IPS-18a (cell line): ENCODE measurements at regions not wholly inside any gene's neighbourhood (a gene's known extent, or its start where the extent isn't known, plus 50 kb on each side); places are given as distances from the start of the nearest gene placed in this dataset.

Experiments used
- H3K27ac ChIP-seq: one replicate; pipeline ENCODE4 v1.5.1; 2013; ENCODE audit warnings: low read length
- H3K27me3 ChIP-seq: one replicate; pipeline ENCODE4 v1.6.1; 2013; ENCODE audit warnings: mild to moderate bottlenecking, low read length; ENCODE audit not compliant: control insufficient read depth, insufficient read depth
- H3K36me3 ChIP-seq: one replicate; pipeline ENCODE4 v1.6.1; 2013; ENCODE audit warnings: low read depth, low read length; ENCODE audit not compliant: control insufficient read depth
- H3K4me1 ChIP-seq: one replicate; pipeline ENCODE4 v1.6.1; 2013; ENCODE audit warnings: low read depth, low read length; ENCODE audit not compliant: control insufficient read depth
- H3K4me3 ChIP-seq: one replicate; pipeline ENCODE4 v1.5.1; 2013; ENCODE audit warnings: low read length
- H3K9ac ChIP-seq: one replicate; pipeline ENCODE4 v1.6.1; 2013; ENCODE audit warnings: mild to moderate bottlenecking, low read length, moderate library complexity
- H3K9me3 ChIP-seq: one replicate; pipeline ENCODE4 v1.6.1; 2013; ENCODE audit warnings: low read depth, low read length; ENCODE audit not compliant: control insufficient read depth

DNA sequence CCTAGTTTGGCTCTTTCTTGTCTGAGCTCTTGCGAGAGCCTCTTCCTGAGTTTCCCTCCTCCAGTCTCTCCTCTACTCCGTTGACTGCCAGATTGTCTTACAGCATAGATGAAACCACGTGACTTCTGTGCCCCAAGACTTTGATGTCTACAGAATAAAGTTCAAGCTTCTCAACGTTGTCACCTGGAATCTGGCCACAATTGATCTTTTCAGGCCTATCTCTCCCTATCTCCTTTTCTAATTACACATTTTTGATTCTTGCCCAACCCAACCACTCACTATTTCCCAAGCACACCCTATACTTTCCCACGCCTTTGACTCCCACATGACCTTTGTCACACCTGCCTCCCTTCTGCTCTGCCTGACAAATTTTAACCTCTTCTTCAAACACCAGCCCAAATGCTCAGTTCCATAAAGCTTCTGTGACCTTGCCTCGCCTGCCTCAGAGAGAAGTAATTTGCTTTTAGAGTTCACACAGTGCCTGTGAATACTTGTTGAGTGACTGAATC lies 52.4 kb upstream of the PMFBP1 start:
- no peak overlapping the region for H3K4me3 ChIP-seq
- H3K27ac ChIP-seq: no peak overlapping the region
- H3K9ac ChIP-seq: no peak overlapping the region
- no peaks in the 10 kb centered on the region for H3K36me3 ChIP-seq
- no peaks in the 10 kb centered on the region for H3K27me3 ChIP-seq
- no peaks in the 10 kb centered on the region for H3K4me1 ChIP-seq
- no peaks in the 10 kb centered on the region for H3K9me3 ChIP-seq

DNA sequence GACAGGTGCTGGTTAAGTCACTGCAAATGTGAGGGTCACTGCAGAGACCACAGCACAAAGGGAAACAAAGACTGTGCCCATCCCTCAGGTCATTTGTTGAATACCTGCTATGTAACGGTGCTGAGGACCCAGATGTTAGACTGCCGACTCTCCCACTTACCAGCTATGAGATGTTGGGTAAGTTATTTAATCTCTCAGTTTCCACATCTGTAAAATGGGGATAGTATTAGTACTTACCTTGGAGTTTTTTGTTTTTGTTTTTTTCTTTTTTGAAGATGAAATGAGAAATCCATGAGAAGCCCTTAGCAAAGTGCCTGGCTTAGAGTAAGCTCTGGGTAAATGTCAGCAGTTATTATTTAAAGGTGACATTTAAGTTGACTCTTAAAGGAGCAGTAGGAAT lies 50.5 kb upstream of the PMFBP1 start:
- Histone ChIP-seq H3K27ac (no peak overlapping the region), H3K9me3 (no peaks in the 10 kb centered on the region)

More for the DNA sequence above, 50.5 kb upstream of the PMFBP1 start:
- H3K4me3 ChIP-seq: no peak overlapping the region
- H3K27me3 ChIP-seq: no peaks in the 10 kb centered on the region
- no peak overlapping the region for H3K9ac ChIP-seq
- H3K36me3 ChIP-seq: no peaks in the 10 kb centered on the region
- H3K4me1 ChIP-seq: no peaks in the 10 kb centered on the region
